Stomach (tissue), 8 donors: ENCODE measurements at regions not wholly inside any gene's neighbourhood (a gene's known extent, or its start where the extent isn't known, plus 50 kb on each side); places are given as distances from the start of the nearest gene placed in this dataset.
A peak's percentile ranks its signal among the peaks of the same experiment; 100 is the strongest.

Experiments
- DNase-seq, 2 donors: peaks; one replicate each; pipeline versions ENCODE4 v3.0.0 to v3.0.0-alpha.2; 2013 to 2019
- H3K27ac ChIP-seq, 5 donors: fragments of 200-600 bp in 4 of 5; sonication (generic) in 4 of 5; one replicate each; pipeline ENCODE4 v1.5.1; 2013 to 2019; ENCODE audit warnings: mild to moderate bottlenecking in 1 of 5, moderate library complexity in 1 of 5
- H3K27me3 ChIP-seq, 3 donors: fragments of 200-600 bp; sonication (generic); one replicate each; pipeline ENCODE4 v1.5.1; 2017 to 2019; ENCODE audit warnings: mixed run types in 1 of 3
- H3K36me3 ChIP-seq, 4 donors: fragments of 200-600 bp; sonication (generic); 1 replicate in 3 of 4; 2 replicates in 1 of 4; pipeline ENCODE4 v1.5.1; 2016 to 2019
- H3K4me1 ChIP-seq, 4 donors: fragments of 200-600 bp; sonication (generic); one replicate each; pipeline ENCODE4 v1.5.1; 2016 to 2019
- H3K4me3 ChIP-seq, 4 donors: fragments of 200-600 bp; sonication (generic) in 3 of 4; one replicate each; pipeline ENCODE4 v1.5.1; 2016 to 2019; ENCODE audit warnings: mild to moderate bottlenecking in 1 of 4
- H3K9me3 ChIP-seq, 4 donors: fragments of 200-600 bp; sonication (generic); one replicate each; pipeline ENCODE4 v1.5.1; 2016 to 2019
- CTCF ChIP-seq, 7 experiments: fragments of 450-650 bp in 4 of 7; fragments of 200-600 bp in 3 of 7; sonication (generic) in 3 of 7; IDR thresholded peaks; one replicate each; pipeline ENCODE4 v1.5.1; 2016 to 2019; ENCODE audit warnings: antibody characterized with exemption in 7 of 7, control low read depth in 2 of 7, mild to moderate bottlenecking in 1 of 7
- EP300 ChIP-seq: sonication (generic); formaldehyde crosslinking; IDR thresholded peaks from one replicate; pipeline ENCODE4 v1.6.1; 2017; ENCODE audit warnings: antibody characterized with exemption
- POLR2A ChIP-seq, 4 donors: fragments of 450-650 bp; IDR thresholded peaks; one replicate each; pipeline ENCODE4 v1.6.1; 2016; ENCODE audit warnings: antibody characterized with exemption in 4 of 4, control low read depth in 2 of 4, mild to moderate bottlenecking in 1 of 4, moderate library complexity in 1 of 4
- POLR2AphosphoS5 ChIP-seq, 3 donors: sonication (generic); formaldehyde crosslinking; IDR thresholded peaks; one replicate each; pipeline ENCODE4 v1.6.1; 2016; ENCODE audit warnings: antibody characterized with exemption in 3 of 3
- WGBS, 5 donors: extraction: QIAGEN DNeasy Blood & Tissue Kit in 3 of 5; methylation state at CpG; one replicate each; pipeline versions ENCODE4 v1.1.5 to v1.1.7; 2013 to 2018; 5-methylcytosine and 5-hydroxymethylcytosine counted together
- intact Hi-C: fragments of 100-400 bp; cut with DNase I; formaldehyde crosslinking; loops from one replicate; pipeline ENCODE4 v1.15.1; 2023; ENCODE audit warnings: low total_unique reads
- donor health status: healthy with polysubstance abuse.
- donor health status: Bipolar disorder and iron deficiency.
- donor health status: healthy.

GRCh38 chr7:84249656-84250055 lies 55.1 kb upstream of the SEMA3A start:
- Histone ChIP-seq H3K27ac (no peak overlapping the region), H3K4me3 (no peak overlapping the region), H3K4me1 (no peaks in the 10 kb centered on the region), H3K36me3 (no peaks in the 10 kb centered on the region), H3K27me3 (no peaks in the 10 kb centered on the region), H3K9me3 (peaks cover 0 to 11% (median 8%) of the 10 kb centered on the region in 4 donors)
- 24 to 70% (median 55%) methylated on average over 1 of the region's 1 CpG for WGBS, 5 donors
- DNase-seq = no peak
- no peak for TF ChIP-seq POLR2AphosphoS5 (IDR thresholded peaks at IDR 0.05)
- no peak for TF ChIP-seq CTCF (IDR thresholded peaks at IDR 0.05)
- intact Hi-C loops = no loop called here

- TF ChIP-seq POLR2AphosphoS5 (IDR thresholded peaks at IDR 0.05) = no peak
- no peak for TF ChIP-seq EP300
- intact Hi-C loops = no loop called here
- Histone ChIP-seq H3K27ac (no peak overlapping the region), H3K9me3 (peaks cover 0 to 17% (median 8%) of the 10 kb centered on the region in 4 donors), H3K4me3 (no peak overlapping the region), H3K36me3 (no peaks in the 10 kb centered on the region), H3K27me3 (no peaks in the 10 kb centered on the region), H3K4me1 (no peaks in the 10 kb centered on the region)
- WGBS, 5 donors = 75 to 86% (median 77%) methylated on average over 3 of the region's 3 CpGs
- DNase-seq = peak in 1 of 2 donors; percentile 14
These were observed 54.3 kb upstream of the SEMA3A start for GRCh38 chr7:84248843-84249242.

- no peaks in the 10 kb centered on the region for H3K36me3 ChIP-seq
- H3K4me1 ChIP-seq = no peaks in the 10 kb centered on the region
- H3K9me3 ChIP-seq = peaks cover 0 to 22% (median 8%) of the 10 kb centered on the region in 4 donors
- DNase-seq = peak in 1 of 2 donors; percentile 39
- no peak overlapping the region for H3K27ac ChIP-seq
- WGBS, 5 donors = 42 to 54% (median 51%) methylated on average over 3 of the region's 3 CpGs
- TF ChIP-seq POLR2AphosphoS5 (IDR thresholded peaks at IDR 0.05) (no peak), CTCF (IDR thresholded peaks at IDR 0.05) (no peak), EP300 (no peak), POLR2A (IDR thresholded peaks at IDR 0.05) (no peak)
- no peaks in the 10 kb centered on the region for H3K27me3 ChIP-seq
- H3K4me3 ChIP-seq = no peak overlapping the region
- intact Hi-C loops = no loop called here
These were observed 53.7 kb upstream of the SEMA3A start for GRCh38 chr7:84248267-84248666.

GRCh38 chr7:84247591-84247990 lies 53.0 kb upstream of the SEMA3A start:
- 91 to 96% (median 93%) methylated on average over 1 of the region's 1 CpG for WGBS, 5 donors
- no peaks in the 10 kb centered on the region for H3K36me3 ChIP-seq
- no peak overlapping the region for H3K27ac ChIP-seq
- H3K27me3 ChIP-seq = no peaks in the 10 kb centered on the region
- no peak for TF ChIP-seq CTCF (IDR thresholded peaks at IDR 0.05)
- TF ChIP-seq POLR2A (IDR thresholded peaks at IDR 0.05) = no peak
- TF ChIP-seq EP300 = no peak
- no peak for TF ChIP-seq POLR2AphosphoS5 (IDR thresholded peaks at IDR 0.05)
- intact Hi-C loops = no loop called here
- no peak for DNase-seq
- no peaks in the 10 kb centered on the region for H3K4me1 ChIP-seq
- H3K4me3 ChIP-seq = no peak overlapping the region
- H3K9me3 ChIP-seq = peaks cover 0 to 22% (median 8%) of the 10 kb centered on the region in 4 donors

GRCh38 chr7:84245835-84246234 lies 51.2 kb upstream of the SEMA3A start:
- no peak overlapping the region for H3K27ac ChIP-seq
- no peak for TF ChIP-seq CTCF (IDR thresholded peaks at IDR 0.05)
- no peak for TF ChIP-seq POLR2A (IDR thresholded peaks at IDR 0.05)
- no peak for TF ChIP-seq POLR2AphosphoS5 (IDR thresholded peaks at IDR 0.05)
- TF ChIP-seq EP300 = no peak
- 56 to 78% (median 73%) methylated on average over 5 of the region's 5 CpGs for WGBS, 5 donors
- H3K27me3 ChIP-seq = no peaks in the 10 kb centered on the region
- DNase-seq = peak; percentile 7 to 32
- no peaks in the 10 kb centered on the region for H3K4me1 ChIP-seq
- intact Hi-C loops = no loop called here
- H3K36me3 ChIP-seq = no peaks in the 10 kb centered on the region
- H3K4me3 ChIP-seq = no peak overlapping the region
- H3K9me3 ChIP-seq = peaks cover 0 to 27% (median 8%) of the 10 kb centered on the region in 4 donors
